ENCODE measurements at regions not wholly inside any gene's neighbourhood (a gene's known extent, or its start where the extent isn't known, plus 50 kb on each side); places are given as distances from the start of the nearest gene placed in this dataset.

GRCh38 chrX:45846328-45846727 lies 645.7 kb upstream of the DIPK2B start:
- POLR2A ChIA-PET (ENCODE audit: unreplicated experiment): no interaction called here
- Histone ChIP-seq H3K36me3 (ENCODE audit: control insufficient read depth, insufficient read depth, low read length) (peaks cover 7% of the 10 kb centered on the region), H3K4me1 (ENCODE audit: control insufficient read depth, insufficient read depth, low read length) (peaks cover 5% of the 10 kb centered on the region; the same call in 1 of the 2 replicates), H3K27me3 (ENCODE audit: control insufficient read depth, insufficient read depth, low read length) (no peaks in the 10 kb centered on the region), H4K8ac (ENCODE audit: low read depth in 2 of 2, low read length in 2 of 2) (no peak overlapping the region), H2AK9ac (replicated peaks; ENCODE audit: low read depth, low read length, poor library complexity) (no peak overlapping the region), H2AK5ac (ENCODE audit: low read depth, low read length) (no peak overlapping the region), H3K27ac (ENCODE audit: insufficient read depth, low read length) (no peak overlapping the region), H3K4ac (ENCODE audit: low read depth, low read length) (no peak overlapping the region), H3K4me3 (ENCODE audit: insufficient read depth, low read depth, low read length) (no peak overlapping the region), H2AFZ (replicated peaks; ENCODE audit: low read length, poor library complexity) (no peak overlapping the region), H3K9ac (ENCODE audit: low read depth, low read length) (no peak overlapping the region), H3K14ac (replicated peaks; ENCODE audit: low read depth, low read length) (no peak overlapping the region), H3K18ac (ENCODE audit: low read depth, low read length) (no peak overlapping the region), H3K79me1 (ENCODE audit: low read depth in 1 of 2, low read length in 2 of 2) (peaks cover 9 to 29% of the 10 kb centered on the region in 2 experiments), H3K9me1 (ENCODE audit: insufficient read depth, low read length) (peaks cover 9% of the 10 kb centered on the region; the same call in 1 of the 2 replicates), H2BK120ac (ENCODE audit: low read depth, low read length) (no peak overlapping the region), H3K4me2 (ENCODE audit: low read depth, low read length) (no peak overlapping the region), H2BK20ac (ENCODE audit: low read depth, low read length) (no peak overlapping the region), H4K20me1 (ENCODE audit: insufficient read depth, low read length) (peaks cover 8% of the 10 kb centered on the region; the same call in 1 of the 2 replicates), H3K56ac (ENCODE audit: extremely low read depth, insufficient read depth, low read length) (no peak overlapping the region), H2BK15ac (ENCODE audit: low read depth, low read length) (no peak overlapping the region), H3K9me3 (ENCODE audit: control insufficient read depth, insufficient read depth, low read length) (no peaks in the 10 kb centered on the region), H4K91ac (ENCODE audit: insufficient read depth, low read depth, low read length) (no peak overlapping the region), H4K5ac (ENCODE audit: low read depth, low read length) (no peak overlapping the region), H3K23ac (ENCODE audit: low read depth, low read length) (no peak overlapping the region), H2BK5ac (ENCODE audit: low read depth, low read length, poor library complexity, severe bottlenecking) (no peak overlapping the region)
- ATAC-seq (ENCODE audit: low read depth) (no peak), DNase-seq (no peak)
- CTCF ChIA-PET: no interaction called here
- in situ Hi-C loops (cut with MboI; ENCODE audit: low sequenced_read_pairs): loop anchor here (10.0 kb wide), 2 partner anchors 332 to 538 kb away; no protein-coding TSS in a partner anchor
- intact Hi-C loops (cut with micrococcal nuclease): loop anchor here (5.0 kb wide), 1 partner anchor 74 kb away; no protein-coding TSS in a partner anchor
- BruUV-seq (replicated peaks): no TSS peak
- dilution Hi-C loops (cut with HindIII; ENCODE audit: low sequenced_read_pairs, unreplicated experiment): no loop called here
- no CpG with 5 or more reads among the region's 5 CpGs for WGBS, 2 experiments (ENCODE audit: extremely low coverage in 2 of 2, insufficient read length in 1 of 2)
- TF ChIP-seq CHD1 (IDR thresholded peaks at IDR 0.05; ENCODE audit: low read depth, low read length) (no peak), MAZ (IDR thresholded peaks at IDR 0.05; ENCODE audit: borderline replicate concordance, low read depth, low read length) (no peak), RAD21 (IDR thresholded peaks at IDR 0.05; ENCODE audit: low read length) (no peak), MXI1 (IDR thresholded peaks at IDR 0.05; ENCODE audit: borderline replicate concordance, low read depth, low read length) (no peak), MAFK (IDR thresholded peaks at IDR 0.05; ENCODE audit: low read depth, low read length) (no peak), BHLHE40 (IDR thresholded peaks at IDR 0.05; ENCODE audit: low read depth, low read length) (no peak), RFX5 (IDR thresholded peaks at IDR 0.05; ENCODE audit: low read depth, low read length) (no peak), CTCF (conservative IDR thresholded peaks at IDR 0.05; ENCODE audit: low read depth, low read length) (no peak)

Measured in IMR-90 (cell line).